Fibroblast of the aortic adventitia (primary cell): ENCODE measurements at regions not wholly inside any gene's neighbourhood (a gene's known extent, or its start where the extent isn't known, plus 50 kb on each side); places are given as distances from the start of the nearest gene placed in this dataset.

Experiments used
- DNase-seq: peaks from one replicate; pipeline ENCODE4 v3.0.0-alpha.2; 2010; ENCODE audit warnings: low read depth
- H3K4me3 ChIP-seq: 2 replicates; pipeline ENCODE4 v1.5.1; 2011; ENCODE audit warnings: low read depth, mild to moderate bottlenecking, control low read depth, low read length, moderate library complexity
- CTCF ChIP-seq: IDR thresholded peaks from 2 replicates; pipeline ENCODE4 v1.5.1; 2011; ENCODE audit warnings: mild to moderate bottlenecking, low read length, control low read depth, inconsistent platforms; ENCODE audit not compliant: insufficient read depth

GRCh38 chr14:101096551-101096950, 193.0 kb upstream of the RTL1 start:
- TF ChIP-seq CTCF: no peak
- H3K4me3 ChIP-seq: no peak overlapping the region
- no peak for DNase-seq

DNA sequence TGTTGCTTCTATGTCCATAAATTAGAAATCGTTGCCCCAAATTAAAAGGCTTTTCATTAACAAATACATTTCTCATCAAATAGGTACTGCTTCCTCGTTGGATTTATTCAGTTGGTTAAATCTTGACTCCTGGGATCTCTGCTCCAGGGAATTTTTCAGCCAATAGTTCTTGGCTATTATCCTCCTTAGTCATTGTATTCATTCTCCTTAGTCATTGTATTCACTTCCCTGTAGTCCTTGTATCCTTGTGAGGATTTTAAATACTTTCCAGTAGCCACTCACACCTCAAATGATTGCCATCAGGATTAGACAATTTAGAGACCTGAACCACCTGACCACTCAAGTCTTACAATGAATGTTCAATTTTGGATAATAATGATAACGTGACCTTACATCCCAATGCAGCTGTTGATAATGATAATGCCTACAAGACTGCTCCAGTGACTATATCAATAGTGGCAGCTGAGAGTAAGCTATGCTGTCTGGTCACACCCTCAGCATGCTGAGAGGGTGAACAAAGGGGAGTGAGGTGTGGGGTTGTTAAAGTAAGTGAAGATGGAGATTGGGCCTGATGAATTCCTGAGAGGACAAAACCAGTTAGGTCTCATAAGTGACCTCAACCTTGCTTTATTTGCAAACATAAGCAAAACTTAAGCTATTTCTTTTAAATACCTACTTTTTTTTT, 193.7 kb upstream of the RTL1 start:
- TF ChIP-seq CTCF: no peak
- DNase-seq: peak; percentile 43
- no peak overlapping the region for H3K4me3 ChIP-seq

DNA sequence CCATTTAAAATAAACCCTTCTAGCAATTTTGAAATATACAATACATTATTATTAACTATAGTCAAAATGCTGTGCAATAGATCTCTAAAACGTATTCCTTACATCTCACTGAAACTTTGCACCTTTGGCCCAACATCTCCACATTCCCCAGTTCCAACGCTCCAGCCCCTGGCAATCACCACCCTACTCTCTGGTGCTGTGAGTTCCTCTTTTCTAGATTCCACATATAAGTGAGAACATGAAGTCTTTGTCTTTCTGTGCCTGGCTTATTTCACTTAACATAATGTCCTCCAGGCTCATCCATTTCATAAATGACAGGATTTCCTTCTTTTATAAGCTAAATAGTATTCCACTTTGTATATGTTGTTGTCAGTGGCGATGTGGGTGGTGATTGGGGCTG, 194.7 kb upstream of the RTL1 start:
- TF ChIP-seq CTCF: no peak
- H3K4me3 ChIP-seq: no peak overlapping the region
- DNase-seq: no peak

DNA sequence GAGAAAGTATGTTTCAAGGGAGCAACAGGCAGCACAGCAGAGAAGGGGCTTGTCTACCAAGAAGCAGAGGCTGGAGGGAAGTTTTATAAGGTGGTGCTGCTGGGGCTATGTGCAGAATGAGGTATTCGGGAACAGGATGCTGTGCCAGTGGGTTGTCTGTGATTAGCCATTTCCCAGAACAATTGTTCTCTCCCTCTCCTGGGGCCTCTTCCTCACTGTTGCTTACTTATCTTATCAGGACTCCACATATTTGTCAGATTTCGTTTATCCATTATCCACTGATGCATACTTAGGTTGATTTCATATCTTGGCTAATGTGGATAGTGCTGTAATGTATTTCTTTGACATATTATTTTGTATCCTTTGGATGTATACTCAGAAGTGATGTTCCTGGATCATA, 195.1 kb upstream of the RTL1 start:
- no peak for TF ChIP-seq CTCF
- no peak overlapping the region for H3K4me3 ChIP-seq
- DNase-seq: peak; percentile 80

- DNase-seq: peak; percentile 23
- TF ChIP-seq CTCF: no peak
- no peak overlapping the region for H3K4me3 ChIP-seq
These were observed 198.0 kb upstream of the RTL1 start for GRCh38 chr14:101101456-101102056.

DNA sequence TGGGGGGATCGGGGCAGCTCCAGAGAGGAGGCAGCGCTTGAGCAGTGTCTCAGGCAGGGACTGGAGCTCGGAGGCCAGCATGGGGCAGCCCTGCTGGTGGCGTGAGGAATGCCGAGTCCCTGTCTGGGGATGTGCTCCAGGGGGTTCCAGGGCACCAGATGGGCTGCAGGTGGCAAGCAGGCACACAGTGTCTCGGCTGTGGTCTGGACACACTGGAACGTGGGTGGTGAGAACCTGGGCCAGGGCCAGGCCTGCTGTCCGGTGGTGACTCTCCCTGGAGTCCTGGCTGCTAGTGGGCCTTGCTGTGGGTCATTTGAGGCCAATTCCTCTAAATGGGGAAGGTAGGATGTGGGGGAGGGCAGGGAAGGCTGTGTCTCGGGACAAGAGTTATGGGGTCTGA, 199.4 kb upstream of the RTL1 start:
- no peak overlapping the region for H3K4me3 ChIP-seq
- TF ChIP-seq CTCF: no peak
- DNase-seq: no peak

DNA sequence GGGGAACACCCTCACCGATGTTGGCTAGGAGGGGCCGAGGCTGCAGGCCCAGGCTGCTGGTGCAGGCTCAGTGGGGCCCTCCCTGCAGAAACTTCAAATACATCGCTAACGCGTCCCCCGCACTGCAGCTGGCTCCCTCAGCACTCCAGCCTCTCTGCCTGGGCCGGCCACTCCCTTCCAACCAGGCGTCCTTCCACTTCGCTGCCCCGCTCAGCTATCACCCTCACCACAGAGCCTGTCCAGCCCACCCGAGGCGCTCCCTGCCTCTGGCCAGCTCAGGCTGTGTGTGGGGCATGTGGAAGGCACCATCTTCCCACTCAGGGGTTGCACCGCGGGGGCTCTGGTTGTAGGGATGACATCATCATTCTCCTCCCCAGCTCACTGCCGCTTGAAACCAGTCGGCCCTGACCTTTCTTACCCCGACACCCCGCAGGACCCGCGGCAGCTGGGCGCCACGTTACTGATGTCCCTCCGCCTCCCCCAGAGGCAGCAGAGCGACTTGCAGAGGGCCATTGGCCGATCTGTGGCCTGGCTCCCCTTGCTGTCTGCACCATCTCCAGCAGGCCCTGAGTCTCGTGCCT, 199.9 kb upstream of the RTL1 start:
- no peak overlapping the region for H3K4me3 ChIP-seq
- no peak for TF ChIP-seq CTCF
- no peak for DNase-seq
